Stimulated activated CD8-positive, alpha-beta memory T cell treated with anti-CD3 and anti-CD28 coated beads, Interleukin-7, amount 100 ng/mL, for 4 hours (primary cell): ENCODE measurements at regions not wholly inside any gene's neighbourhood (a gene's known extent, or its start where the extent isn't known, plus 50 kb on each side); places are given as distances from the start of the nearest gene placed in this dataset.
"Not testable (repeated sequence)": the region's sequence is repeated elsewhere in the genome, so short reads cannot be mapped to it uniquely, and the experiment has no call there.

ENCODE experiments used
- DNase-seq, 2 donors: peaks; one replicate each; pipeline ENCODE4 v3.0.0-alpha.2; 2020; ENCODE audit warnings: low read depth in 2 of 2

- DNase-seq, result no peak
These were observed 119.4 kb upstream of the SPIN4 start for GRCh38 chrX:63470506-63470905.

- no peak for DNase-seq
These were observed 115.6 kb upstream of the SPIN4 start for GRCh38 chrX:63466690-63467089.

GRCh38 chrX:63458981-63459380, 107.8 kb upstream of the SPIN4 start:
- no peak for DNase-seq

GRCh38 chrX:63453571-63453970, 102.4 kb upstream of the SPIN4 start:
- no peak for DNase-seq

- no peak for DNase-seq
These were observed 90.6 kb upstream of the SPIN4 start for GRCh38 chrX:63441717-63442116.

- DNase-seq, result no peak
These were observed 88.4 kb upstream of the SPIN4 start for GRCh38 chrX:63439580-63439979.

- DNase-seq, result no peak
These were observed 85.7 kb upstream of the SPIN4 start for GRCh38 chrX:63436865-63437264.

GRCh38 chrX:63434665-63435064, 83.5 kb upstream of the SPIN4 start:
- DNase-seq, result no peak

GRCh38 chrX:63434206-63434605, 83.1 kb upstream of the SPIN4 start:
- no peak for DNase-seq

- DNase-seq, result no peak
These were observed 78.9 kb upstream of the SPIN4 start for GRCh38 chrX:63430026-63430425.

GRCh38 chrX:63428348-63428747, 77.2 kb upstream of the SPIN4 start:
- DNase-seq, result no peak

GRCh38 chrX:63426519-63426918, 75.4 kb upstream of the SPIN4 start:
- DNase-seq, result no peak

GRCh38 chrX:63424063-63424462, 72.9 kb upstream of the SPIN4 start:
- no peak for DNase-seq

- no peak for DNase-seq
These were observed 70.3 kb upstream of the SPIN4 start for GRCh38 chrX:63421411-63421810.

GRCh38 chrX:63418211-63418610, 67.1 kb upstream of the SPIN4 start:
- no peak for DNase-seq

GRCh38 chrX:63417649-63418048, 66.5 kb upstream of the SPIN4 start:
- DNase-seq, result no peak

GRCh38 chrX:63409934-63410333, 58.8 kb upstream of the SPIN4 start:
- not testable (repeated sequence) for DNase-seq

GRCh38 chrX:63408050-63408449, 56.9 kb upstream of the SPIN4 start:
- DNase-seq, result no peak

GRCh38 chrX:63404332-63404731, 53.2 kb upstream of the SPIN4 start:
- DNase-seq, result no peak

- DNase-seq, result no peak
These were observed 51.0 kb upstream of the SPIN4 start for GRCh38 chrX:63402106-63402505.
